HepG2 (cell line): ENCODE measurements at regions not wholly inside any gene's neighbourhood (a gene's known extent, or its start where the extent isn't known, plus 50 kb on each side); places are given as distances from the start of the nearest gene placed in this dataset.

Source experiments
- ATAC-seq: fragments of 200-7000 bp; cut with Tn5 transposase; 3 replicates; pipeline ENCODE4 v1.9.1; 2020; ENCODE audit warnings: mild to moderate bottlenecking, moderate library complexity
- BruUV-seq: library from RNA; stranded (reverse); fragments of 400-500 nt; replicated peaks from 2 replicates; lab custom pipeline; 2021; lab: Mats Ljungman, UMichigan
- CTCF ChIA-PET: fragments of 300-600 bp; formaldehyde crosslinking; extraction: SDS; loops from one replicate; lab custom pipeline; 2021; ENCODE audit warnings: low total read pairs, inconsistent platforms, low intra/inter-chr PET ratio; lab: Yijun Ruan, JAX
- POLR2A ChIA-PET: fragments of 350-600 bp; sonication (Branson Sonifier 250); formaldehyde crosslinking; loops from one replicate; lab custom pipeline; 2020; ENCODE audit warnings: antibody characterized with exemption, inconsistent platforms; lab: Yijun Ruan, JAX
- DNase-seq: peaks from one replicate; pipeline ENCODE4 v3.0.0-alpha.2; 2015; ENCODE audit warnings: low spot score
- FAIRE-seq: peaks from 3 replicates; lab custom pipeline; 2011; peaks lifted over from hg19 to GRCh38; lab: Jason Lieb, UNC
- H2AFZ ChIP-seq: one replicate; pipeline ENCODE4 v1.6.1; 2011; ENCODE audit warnings: low read length, inconsistent platforms
- H3K27ac ChIP-seq: fragments of 300-600 bp; 3 replicates; pipeline ENCODE4 v1.8.0; 2011; ENCODE audit warnings: mixed run types, mild to moderate bottlenecking, mixed read lengths, low read length, inconsistent platforms; ENCODE audit not compliant: insufficient read depth; ENCODE audit errors: extremely low read length
- H3K27me3 ChIP-seq, 2 experiments: fragments of 200-600 bp in 1 of 2; 2 replicates in 1 of 2; 3 replicates in 1 of 2; pipeline versions ENCODE4 v1.6.0 to v1.8.0; 2011; ENCODE audit warnings: low read length in 2 of 2, mild to moderate bottlenecking in 2 of 2, moderate library complexity in 2 of 2, inconsistent platforms in 1 of 2; ENCODE audit not compliant: insufficient read depth in 2 of 2, control insufficient read depth in 1 of 2
- H3K36me3 ChIP-seq, 2 experiments: fragments of 200-600 bp in 1 of 2; replicated peaks in 1 of 2; 2 replicates in 1 of 2; 3 replicates in 1 of 2; pipeline versions ENCODE4 v1.5.1 to v1.8.0; 2011; ENCODE audit warnings: low read length in 2 of 2, inconsistent platforms in 1 of 2; ENCODE audit not compliant: insufficient read depth in 2 of 2, control insufficient read depth in 1 of 2
- H3K4me1 ChIP-seq: 2 replicates; pipeline ENCODE4 v1.5.1; 2012; ENCODE audit warnings: low read length, inconsistent platforms; ENCODE audit not compliant: insufficient read depth
- H3K4me2 ChIP-seq: 2 replicates; pipeline ENCODE4 v1.6.0; 2011; ENCODE audit warnings: low read depth, low read length, inconsistent platforms
- H3K4me3 ChIP-seq, 3 experiments: fragments of 200-600 bp in 1 of 3; sonication (generic), shearing (Covaris generic) in 1 of 3; replicated peaks in 1 of 3; 2 replicates each; pipeline ENCODE4 v1.5.1; 2011 to 2016; ENCODE audit warnings: low read length in 3 of 3, inconsistent platforms in 2 of 3, low read depth in 2 of 3, mild to moderate bottlenecking in 2 of 3, control low read depth in 1 of 3, mixed read lengths in 1 of 3; ENCODE audit not compliant: insufficient read depth in 1 of 3
- H3K79me2 ChIP-seq: one replicate; pipeline ENCODE4 v1.6.1; 2011; ENCODE audit warnings: low read length, inconsistent platforms; ENCODE audit not compliant: insufficient read depth
- H3K9ac ChIP-seq: 2 replicates; pipeline ENCODE4 v1.6.0; 2011; ENCODE audit warnings: mild to moderate bottlenecking, low read depth, low read length, inconsistent platforms; ENCODE audit not compliant: insufficient read depth
- H3K9me3 ChIP-seq: 2 replicates; pipeline ENCODE4 v1.5.1; 2012; ENCODE audit warnings: mild to moderate bottlenecking, low read length
- H4K20me1 ChIP-seq: 2 replicates; pipeline ENCODE4 v1.6.0; 2011; ENCODE audit warnings: inconsistent platforms, mild to moderate bottlenecking, low read length, moderate library complexity; ENCODE audit not compliant: insufficient read depth
- CREB1 ChIP-seq, 2 experiments: fragments of 450-650 bp in 1 of 2; IDR thresholded peaks; 2 replicates each; pipeline ENCODE4 v1.6.1; 2016 to 2017; ENCODE audit warnings: control low read depth in 1 of 2, mild to moderate bottlenecking in 1 of 2, missing compliant biosample characterization in 1 of 2, missing genetic modification characterization in 1 of 2
- CTCF ChIP-seq: sonication (generic); formaldehyde crosslinking; IDR thresholded peaks from 2 replicates; pipeline ENCODE4 v1.5.0; 2020; ENCODE audit warnings: mild to moderate bottlenecking, missing genetic modification reagents, moderate library complexity
- MED1 ChIP-seq: sonication (generic); formaldehyde crosslinking; IDR thresholded peaks from 2 replicates; pipeline ENCODE4 v1.4.0; 2020; ENCODE audit warnings: missing genetic modification reagents
- NR2C2 ChIP-seq: sonication (generic); formaldehyde crosslinking; IDR thresholded peaks from 2 replicates; pipeline ENCODE4 v1.4.0; 2020; ENCODE audit warnings: missing genetic modification reagents, mild to moderate bottlenecking, moderate library complexity, borderline replicate concordance
- PAWR ChIP-seq: sonication (generic); formaldehyde crosslinking; IDR thresholded peaks from 2 replicates; pipeline ENCODE4 v1.4.0; 2020; ENCODE audit warnings: missing genetic modification reagents, mild to moderate bottlenecking, borderline replicate concordance
- STAG1 ChIP-seq: sonication (generic); formaldehyde crosslinking; IDR thresholded peaks from 2 replicates; pipeline ENCODE4 v1.4.0; 2020; ENCODE audit warnings: missing genetic modification reagents
- STAT5B ChIP-seq: sonication (generic); formaldehyde crosslinking; IDR thresholded peaks from 2 replicates; pipeline ENCODE4 v1.4.0; 2020; ENCODE audit warnings: missing genetic modification reagents
- WIZ ChIP-seq: sonication (generic); formaldehyde crosslinking; IDR thresholded peaks from 2 replicates; pipeline ENCODE4 v1.5.1; 2020; ENCODE audit warnings: mild to moderate bottlenecking, missing genetic modification reagents
- ZBTB7A ChIP-seq: sonication (generic); formaldehyde crosslinking; IDR thresholded peaks from 2 replicates; pipeline ENCODE4 v1.8.0; 2022; ENCODE audit warnings: mild to moderate bottlenecking, missing genetic modification reagents
- ZFP36 ChIP-seq: fragments of 150-350 bp; IDR thresholded peaks from 2 replicates; pipeline ENCODE4 v1.6.1; 2018; ENCODE audit warnings: borderline replicate concordance, low read length, low read depth; ENCODE audit not compliant: partially characterized antibody
- ZNF878 ChIP-seq: sonication (generic); formaldehyde crosslinking; IDR thresholded peaks from 2 replicates; pipeline ENCODE4 v1.8.1; 2023; ENCODE audit warnings: mild to moderate bottlenecking, missing genetic modification reagents, moderate library complexity
- WGBS: methylation state at CpG from one replicate; pipeline ENCODE4 v1.1.6; 2017; ENCODE audit warnings: low lambda C conversion rate; 5-methylcytosine and 5-hydroxymethylcytosine counted together
- in situ Hi-C: cut with HindIII; loops from 2 replicates; pipeline ENCODE4 v1.10.0; 2017; ENCODE audit warnings: low pct_unique_long_range_greater_than_20kb; ENCODE audit not compliant: extremely low pct_ligation_motif_present
- intact Hi-C: fragments of 100-400 bp; cut with micrococcal nuclease; formaldehyde crosslinking; loops from one replicate; pipeline ENCODE4 v1.10.0; 2022; ENCODE audit not compliant: unreplicated experiment
- TF ChIP-seq, protein P1 (sequence below): IDR thresholded peaks from 2 replicates; pipeline ENCODE4 v1.6.1; 2012; ENCODE audit warnings: low read length, improper control_type of control experiment

- FAIRE-seq (no peak), DNase-seq (no peak), ATAC-seq (no peak; the same call in 2 of the 3 replicates)
- no peak overlapping the region for H3K4me2 ChIP-seq
- ChIA-PET POLR2A (no interaction called here), CTCF (no interaction called here)
- H3K9ac ChIP-seq = no peak overlapping the region
- intact Hi-C loops = no loop called here
- BruUV-seq = no TSS peak
- 23% methylated on average over 6 of the region's 6 CpGs for whole genome bisulfite sequencing
- peak; percentile 44; the same call in 1 of the 2 replicates for TF ChIP-seq CREB1 (IDR thresholded peaks at IDR 0.05)
- TF ChIP-seq CREB1 (CRISPR knock-in tag; IDR thresholded peaks at IDR 0.05) = no peak
- TF ChIP-seq NR2C2 (CRISPR knock-in tag) = no peak
- TF ChIP-seq MED1 = no peak
- no peak for TF ChIP-seq STAT5B
- H2AFZ ChIP-seq = no peak overlapping the region
- no peaks in the 10 kb centered on the region for H3K9me3 ChIP-seq
- no peak overlapping the region for H3K27ac ChIP-seq
- H3K36me3 ChIP-seq = no peaks in the 10 kb centered on the region
- no peaks in the 10 kb centered on the region; a peak in 1 of 5 replicates for H3K27me3 ChIP-seq
- H3K79me2 ChIP-seq = no peaks in the 10 kb centered on the region
- no peaks in the 10 kb centered on the region for H3K4me1 ChIP-seq
- H4K20me1 ChIP-seq = no peaks in the 10 kb centered on the region
- in situ Hi-C loops = no loop called here
- no peak overlapping the region for H3K4me3 ChIP-seq
Measured at GRCh38 chr5:113804943-113805342, 291.4 kb downstream of the YTHDC2 start.

DNA sequence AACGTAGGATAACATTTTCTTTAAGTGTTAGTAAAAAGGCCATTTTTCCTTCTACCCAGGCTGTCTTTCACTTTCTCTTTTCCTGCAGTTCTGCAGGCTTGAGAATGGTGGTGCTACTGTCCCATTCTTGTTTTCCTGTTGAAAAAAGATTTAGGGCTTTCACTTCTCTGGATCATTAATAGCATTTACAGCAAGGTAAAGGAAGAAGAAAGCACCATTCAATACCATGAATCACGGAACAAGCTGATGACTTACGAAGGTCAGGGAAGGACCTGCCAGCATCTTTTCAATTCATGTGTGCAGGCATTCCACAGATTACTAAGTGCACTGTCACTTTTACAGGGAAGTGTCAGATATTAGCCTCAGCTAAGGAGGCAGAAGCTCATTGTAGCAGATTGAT, 292.8 kb downstream of the YTHDC2 start:
- DNase-seq (no peak), ATAC-seq (no peak), FAIRE-seq (no peak)
- ChIA-PET POLR2A (no interaction called here), CTCF (no interaction called here)
- H3K9me3 ChIP-seq = no peaks in the 10 kb centered on the region
- no peaks in the 10 kb centered on the region; a peak in 1 of 5 replicates for H3K27me3 ChIP-seq
- no peak overlapping the region for H3K9ac ChIP-seq
- 13% methylated on average over 3 of the region's 3 CpGs for WGBS
- no peak overlapping the region for H3K27ac ChIP-seq
- no peak overlapping the region for H2AFZ ChIP-seq
- no peak overlapping the region for H3K4me3 ChIP-seq
- H3K36me3 ChIP-seq = no peaks in the 10 kb centered on the region
- intact Hi-C loops (no loop called here), in situ Hi-C loops (no loop called here)
- no peaks in the 10 kb centered on the region for H4K20me1 ChIP-seq
- BruUV-seq = no TSS peak
- H3K4me2 ChIP-seq = no peak overlapping the region
- H3K4me1 ChIP-seq = no peaks in the 10 kb centered on the region
- H3K79me2 ChIP-seq = no peaks in the 10 kb centered on the region
- TF ChIP-seq, protein P1, sequence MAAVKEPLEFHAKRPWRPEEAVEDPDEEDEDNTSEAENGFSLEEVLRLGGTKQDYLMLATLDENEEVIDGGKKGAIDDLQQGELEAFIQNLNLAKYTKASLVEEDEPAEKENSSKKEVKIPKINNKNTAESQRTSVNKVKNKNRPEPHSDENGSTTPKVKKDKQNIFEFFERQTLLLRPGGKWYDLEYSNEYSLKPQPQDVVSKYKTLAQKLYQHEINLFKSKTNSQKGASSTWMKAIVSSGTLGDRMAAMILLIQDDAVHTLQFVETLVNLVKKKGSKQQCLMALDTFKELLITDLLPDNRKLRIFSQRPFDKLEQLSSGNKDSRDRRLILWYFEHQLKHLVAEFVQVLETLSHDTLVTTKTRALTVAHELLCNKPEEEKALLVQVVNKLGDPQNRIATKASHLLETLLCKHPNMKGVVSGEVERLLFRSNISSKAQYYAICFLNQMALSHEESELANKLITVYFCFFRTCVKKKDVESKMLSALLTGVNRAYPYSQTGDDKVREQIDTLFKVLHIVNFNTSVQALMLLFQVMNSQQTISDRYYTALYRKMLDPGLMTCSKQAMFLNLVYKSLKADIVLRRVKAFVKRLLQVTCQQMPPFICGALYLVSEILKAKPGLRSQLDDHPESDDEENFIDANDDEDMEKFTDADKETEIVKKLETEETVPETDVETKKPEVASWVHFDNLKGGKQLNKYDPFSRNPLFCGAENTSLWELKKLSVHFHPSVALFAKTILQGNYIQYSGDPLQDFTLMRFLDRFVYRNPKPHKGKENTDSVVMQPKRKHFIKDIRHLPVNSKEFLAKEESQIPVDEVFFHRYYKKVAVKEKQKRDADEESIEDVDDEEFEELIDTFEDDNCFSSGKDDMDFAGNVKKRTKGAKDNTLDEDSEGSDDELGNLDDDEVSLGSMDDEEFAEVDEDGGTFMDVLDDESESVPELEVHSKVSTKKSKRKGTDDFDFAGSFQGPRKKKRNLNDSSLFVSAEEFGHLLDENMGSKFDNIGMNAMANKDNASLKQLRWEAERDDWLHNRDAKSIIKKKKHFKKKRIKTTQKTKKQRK = no peak
- TF ChIP-seq STAG1 (CRISPR knock-in tag) (peak; percentile 19; the same call in 1 of the 2 replicates), ZFP36 (no peak), ZBTB7A (CRISPR knock-in tag) (no peak), CTCF (CRISPR knock-in tag) (0 out of 2 replicates have a peak, but pooled peaks have one; percentile 19), PAWR (no peak), WIZ (CRISPR knock-in tag) (no peak), ZNF878 (CRISPR knock-in tag) (no peak)
